HG03342 (cell line): ENCODE measurements at regions not wholly inside any gene's neighbourhood (a gene's known extent, or its start where the extent isn't known, plus 50 kb on each side); places are given as distances from the start of the nearest gene placed in this dataset.

Experiments used
- ATAC-seq: cut with Tn5 transposase; IDR thresholded peaks from one replicate; pipeline ENCODE4 v1.9.1; 2021; ENCODE audit warnings: mild to moderate bottlenecking, moderate library complexity; ENCODE audit not compliant: unreplicated experiment

DNA sequence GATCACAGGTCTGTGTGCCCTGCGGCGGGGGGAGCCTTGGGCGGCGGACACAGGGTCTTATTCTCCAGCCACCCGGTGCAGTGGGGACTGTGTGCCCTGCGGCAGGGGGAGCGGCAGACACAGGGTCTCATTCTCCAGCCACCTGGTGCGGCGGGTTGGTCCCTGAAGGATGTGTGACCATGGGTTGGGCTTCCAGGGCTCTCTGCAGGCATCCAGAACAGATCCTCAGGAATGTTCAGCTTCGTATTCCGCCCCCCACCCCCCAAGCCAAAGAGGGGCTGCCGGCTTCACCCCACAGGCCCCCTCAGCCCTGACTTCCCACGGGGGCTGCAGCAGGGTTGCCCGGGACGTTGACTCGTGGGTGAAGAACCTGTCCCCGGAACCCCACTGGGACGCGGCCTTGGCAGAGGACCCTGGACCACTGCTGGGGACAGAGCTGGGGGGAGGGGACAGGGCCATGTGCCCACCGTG lies 154.5 kb upstream of the PPP2R2D start:
- ATAC-seq = no peak

DNA sequence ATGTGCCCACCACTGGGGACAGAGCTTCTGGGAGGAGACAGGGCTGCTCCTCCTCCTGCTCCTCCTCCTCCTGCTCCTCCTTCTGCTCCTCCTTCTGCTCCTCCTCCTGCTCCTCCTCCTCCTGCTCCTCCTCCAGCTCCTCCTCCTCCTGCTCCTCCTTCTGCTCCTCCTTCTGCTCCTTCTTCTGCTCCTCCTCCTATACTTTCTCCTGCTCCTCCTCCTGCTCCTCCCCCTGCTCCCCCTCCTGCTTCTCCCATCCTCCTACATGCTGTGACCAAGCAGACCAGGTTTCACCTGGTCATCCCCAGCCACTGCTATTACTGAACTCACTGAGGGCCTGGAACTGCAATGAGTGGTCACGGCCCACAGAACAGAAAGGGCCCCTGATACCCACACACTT lies 154.0 kb upstream of the PPP2R2D start:
- no peak for ATAC-seq

DNA sequence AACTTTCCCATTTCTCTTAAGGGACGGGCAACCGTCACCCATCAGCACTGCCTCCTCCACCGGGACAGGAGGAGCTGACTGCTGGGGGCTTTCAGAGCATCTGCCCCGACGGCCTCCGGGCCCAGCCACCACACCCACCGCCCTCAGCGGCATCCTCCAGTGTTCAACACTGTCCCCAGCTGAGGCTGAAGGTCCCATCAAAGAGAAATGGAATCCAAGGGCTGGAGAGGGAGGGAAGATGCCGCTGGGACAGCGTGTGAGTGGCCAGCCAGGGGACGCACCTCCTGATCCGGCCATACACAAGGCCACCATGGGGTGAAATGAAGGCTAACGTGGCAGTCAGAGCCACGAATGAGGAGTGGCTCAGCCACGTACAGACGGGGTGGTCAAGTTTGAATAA lies 153.6 kb upstream of the PPP2R2D start:
- no peak for ATAC-seq

DNA sequence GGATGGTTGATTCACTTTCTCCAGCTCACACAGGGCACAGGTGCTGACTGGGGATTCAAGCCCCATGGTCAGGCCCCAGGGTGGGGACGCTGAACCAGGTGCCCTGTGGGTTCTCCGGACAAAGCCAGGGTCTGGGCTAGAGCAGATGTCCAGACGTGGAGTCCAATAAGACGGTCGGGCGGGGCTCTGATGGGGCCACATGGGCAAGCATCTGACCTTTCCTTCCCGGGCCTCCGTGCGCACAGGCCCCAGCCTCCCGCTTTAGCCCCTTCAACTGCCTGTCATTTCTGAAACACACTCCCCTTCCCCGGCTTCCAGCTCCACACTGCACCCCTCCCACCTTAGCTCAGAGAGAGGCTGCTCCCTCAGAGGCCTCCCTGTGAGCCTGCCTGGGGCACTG lies 153.0 kb upstream of the PPP2R2D start:
- ATAC-seq = no peak

DNA sequence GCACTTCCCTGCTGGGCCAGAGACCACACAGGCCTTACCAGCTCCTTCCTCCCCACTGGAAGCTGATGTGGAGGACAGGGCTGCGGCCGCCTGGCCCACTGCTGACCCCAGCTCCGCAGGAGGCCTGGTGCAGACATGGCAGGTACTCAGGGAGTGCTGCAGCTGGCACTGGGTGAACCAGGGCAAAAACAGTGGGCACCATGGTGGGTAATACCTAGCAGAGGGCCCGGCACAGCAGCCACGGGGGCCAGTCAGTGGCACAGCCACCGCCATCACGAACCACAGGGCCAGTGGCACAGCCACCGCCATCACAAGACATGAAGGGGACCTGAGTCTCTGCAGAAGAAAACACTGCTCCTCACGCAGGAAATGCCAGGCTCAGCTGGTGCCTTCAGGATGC lies 152.6 kb upstream of the PPP2R2D start:
- ATAC-seq = no peak

DNA sequence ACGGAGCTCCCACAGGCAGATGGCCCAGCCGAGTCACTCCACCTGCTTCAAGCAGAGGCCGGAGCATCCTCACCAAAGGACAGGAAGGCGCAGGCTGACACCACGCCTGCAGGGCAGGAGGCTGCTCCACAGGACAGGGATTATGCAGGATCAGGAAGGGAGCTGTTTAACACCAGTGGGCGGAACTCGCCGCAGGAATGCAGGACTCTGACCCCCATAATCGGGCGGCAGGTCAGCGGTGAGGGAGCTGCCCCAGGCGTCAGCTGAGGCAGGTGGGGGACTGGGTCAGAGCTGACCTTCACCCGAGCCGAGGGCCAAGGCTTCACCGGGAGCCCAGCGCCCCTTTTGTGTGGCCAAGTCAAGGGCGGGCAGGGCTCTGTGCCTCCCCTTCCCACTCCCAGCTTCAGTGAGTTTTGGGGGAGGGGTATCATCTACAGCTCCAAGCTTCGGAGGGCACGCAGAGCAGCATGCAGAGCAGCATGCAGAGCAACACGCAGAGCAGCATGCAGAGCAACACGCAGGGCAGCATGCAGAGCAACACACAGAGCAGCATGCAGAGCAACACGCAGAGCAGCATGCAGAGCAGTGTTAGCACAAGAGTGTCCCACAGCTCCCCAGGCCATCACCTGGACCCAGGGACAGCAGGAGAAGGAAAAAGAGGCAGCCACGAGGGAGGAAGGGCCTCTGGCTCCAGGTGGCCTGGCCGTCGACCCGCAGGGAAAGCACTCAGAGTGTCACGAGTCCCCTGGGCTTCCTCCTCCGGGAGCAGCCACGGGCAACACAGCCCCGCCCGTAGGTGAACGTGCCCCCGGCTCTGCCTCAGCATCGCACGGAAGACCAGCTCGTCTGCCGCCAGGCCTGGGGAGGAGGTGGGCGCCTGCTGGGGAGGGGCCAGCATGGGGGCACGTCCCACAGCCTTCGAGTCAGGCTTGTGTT lies 151.7 kb upstream of the PPP2R2D start:
- no peak for ATAC-seq

DNA sequence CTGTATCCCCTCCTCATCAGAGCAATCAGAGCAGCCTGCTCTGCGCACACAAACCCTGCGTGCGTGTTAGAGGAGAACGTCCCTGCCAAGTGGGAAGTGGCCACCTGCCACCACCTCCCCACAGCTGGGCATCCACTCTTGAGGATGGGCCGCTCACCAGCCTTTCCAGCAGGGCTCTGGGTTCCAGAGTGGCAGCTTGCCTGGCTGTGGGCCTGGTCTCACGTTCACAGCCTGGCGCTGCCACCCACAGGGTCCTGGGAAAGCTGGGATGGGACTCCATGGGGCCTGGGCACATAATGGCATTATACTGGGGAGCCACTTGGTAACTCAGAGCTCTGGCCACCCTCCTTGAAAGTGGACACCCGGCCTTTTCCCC lies 151.1 kb upstream of the PPP2R2D start:
- no peak for ATAC-seq

DNA sequence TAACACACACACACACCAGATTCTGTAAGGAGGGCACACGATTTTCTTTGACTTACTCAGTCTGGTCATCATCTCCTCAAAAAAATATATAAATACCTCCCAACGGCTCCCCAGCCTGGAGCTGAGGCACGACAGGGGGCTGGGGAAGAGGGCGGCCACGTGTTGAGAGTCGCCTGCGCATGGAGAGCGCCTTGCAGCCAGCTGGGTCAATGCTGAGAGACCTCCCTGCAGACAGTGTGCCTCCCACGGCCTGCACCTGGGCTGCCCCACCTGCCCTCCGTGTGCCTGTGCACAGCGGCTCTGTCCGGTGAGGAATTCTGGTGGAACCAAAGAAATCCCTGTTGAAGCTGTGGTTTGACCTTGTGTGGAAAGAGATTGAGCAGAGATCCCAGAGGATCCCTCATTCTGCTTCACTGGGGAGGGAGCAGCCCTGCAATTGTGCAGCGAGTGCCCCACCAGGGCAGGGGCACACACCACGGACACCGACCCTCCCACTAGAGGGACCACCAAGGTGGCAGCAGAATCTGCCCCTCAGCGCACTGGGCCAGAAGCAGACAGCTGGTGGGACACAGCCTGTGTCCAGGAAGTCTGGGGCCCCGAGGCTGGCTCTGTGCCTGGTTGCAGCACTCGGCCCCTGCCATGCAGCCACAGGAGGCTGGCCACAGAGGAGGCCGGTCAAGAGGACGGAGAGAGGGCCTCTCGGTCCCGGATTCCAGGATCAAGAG lies 150.5 kb upstream of the PPP2R2D start:
- no peak for ATAC-seq

DNA sequence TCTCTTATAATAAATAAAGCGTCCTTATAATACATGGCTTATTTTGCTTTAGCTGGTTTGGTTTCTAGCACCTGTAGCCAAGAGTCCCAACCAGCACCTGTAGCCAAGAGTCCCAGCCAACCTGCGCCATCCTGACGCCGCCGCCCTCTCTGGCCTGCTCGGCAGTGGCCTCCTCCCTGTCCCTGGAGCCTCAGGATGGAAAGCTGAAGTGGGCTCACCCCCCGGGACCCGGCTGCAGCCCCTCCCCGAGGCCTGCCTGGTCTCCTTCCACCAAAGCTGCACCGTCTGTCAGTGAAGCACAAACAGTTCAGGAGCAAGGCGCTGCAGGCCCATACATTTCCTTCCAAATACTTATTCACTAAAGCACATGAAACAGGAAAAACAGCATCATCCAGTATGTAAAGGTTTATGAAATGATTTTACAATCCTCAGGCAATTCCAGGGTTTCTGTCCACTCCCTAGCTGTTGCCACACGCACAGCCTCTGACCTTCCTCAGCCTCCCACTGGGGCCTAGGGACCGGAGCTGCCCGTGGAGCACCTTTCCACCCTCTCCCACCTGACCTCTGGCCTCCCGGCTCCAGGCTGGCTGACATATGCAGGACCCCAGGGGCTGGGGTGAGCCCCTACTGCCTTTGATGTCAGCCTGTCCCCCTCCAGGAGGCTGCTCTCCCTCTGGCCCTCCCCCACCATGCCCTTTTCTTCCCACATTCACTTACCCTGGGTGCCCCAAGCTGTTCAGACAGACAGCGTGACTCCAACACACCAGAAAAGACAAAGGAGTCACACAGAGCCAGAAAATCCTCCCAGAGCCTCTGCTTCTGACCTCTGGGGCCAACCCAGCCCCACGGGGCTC lies 149.6 kb upstream of the PPP2R2D start:
- no peak for ATAC-seq

DNA sequence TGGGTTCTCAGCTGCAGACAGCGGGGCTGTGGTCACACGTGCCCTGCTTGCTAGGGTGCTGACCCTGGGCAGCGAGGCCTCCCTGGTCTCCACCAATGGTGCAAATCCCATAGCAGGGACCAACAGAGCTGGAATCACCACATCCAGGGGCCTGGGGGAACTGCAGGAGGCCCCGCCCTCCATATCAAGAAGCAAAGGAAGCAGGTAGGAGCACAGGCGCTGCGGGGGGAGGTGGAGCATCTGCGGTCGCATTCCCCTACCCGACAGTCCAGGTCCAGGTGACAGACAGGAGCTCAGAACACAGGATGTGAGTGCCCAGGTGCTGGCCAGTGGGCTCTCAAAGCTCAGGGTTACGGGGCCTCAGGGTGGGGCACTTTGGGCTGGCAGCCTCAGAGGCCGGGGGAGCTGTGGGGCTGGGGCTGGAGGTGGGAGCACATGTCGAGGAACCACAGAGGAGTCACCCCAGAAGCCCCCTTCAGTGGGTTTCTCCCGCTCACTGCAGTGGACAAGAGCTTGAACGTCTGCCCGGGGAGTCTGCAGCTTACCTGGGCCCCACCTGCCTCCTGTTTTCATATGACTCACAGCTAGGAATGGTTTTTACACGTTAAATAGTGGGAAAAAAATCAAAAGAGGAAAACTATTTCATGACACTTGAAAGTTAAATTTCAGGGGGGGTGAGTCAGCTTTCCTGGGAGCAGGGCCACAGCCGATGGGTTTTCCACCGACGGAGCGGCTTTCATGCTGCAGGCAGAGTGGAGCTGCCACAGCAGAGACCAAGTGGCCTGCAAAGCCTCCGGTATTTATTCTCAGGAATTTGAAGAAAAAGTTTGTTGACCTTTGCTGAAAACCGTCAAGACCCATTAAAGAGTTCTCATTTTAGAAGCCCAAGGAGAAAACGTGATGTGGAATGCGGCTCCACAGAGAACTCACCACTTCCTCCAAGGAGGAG lies 148.7 kb upstream of the PPP2R2D start:
- no peak for ATAC-seq

DNA sequence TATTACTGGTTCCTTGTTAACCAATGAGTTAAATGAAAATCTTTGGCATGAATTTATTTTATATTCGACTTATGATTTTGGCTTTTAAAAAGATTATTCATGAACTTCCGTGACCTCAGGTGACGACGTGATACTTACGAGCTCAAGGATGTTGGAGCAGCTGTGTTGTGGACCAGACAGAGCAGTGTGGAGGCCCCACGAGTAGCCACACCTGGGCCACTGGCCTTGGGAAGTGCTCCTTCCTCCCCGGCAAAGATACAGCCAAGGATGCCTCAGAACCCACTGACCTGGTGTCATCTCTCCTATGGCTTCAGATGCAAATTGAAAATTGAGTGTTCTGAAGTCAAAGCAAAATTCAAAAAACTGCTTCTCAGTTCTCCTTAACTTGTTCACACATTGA lies 147.5 kb upstream of the PPP2R2D start:
- ATAC-seq = no peak

DNA sequence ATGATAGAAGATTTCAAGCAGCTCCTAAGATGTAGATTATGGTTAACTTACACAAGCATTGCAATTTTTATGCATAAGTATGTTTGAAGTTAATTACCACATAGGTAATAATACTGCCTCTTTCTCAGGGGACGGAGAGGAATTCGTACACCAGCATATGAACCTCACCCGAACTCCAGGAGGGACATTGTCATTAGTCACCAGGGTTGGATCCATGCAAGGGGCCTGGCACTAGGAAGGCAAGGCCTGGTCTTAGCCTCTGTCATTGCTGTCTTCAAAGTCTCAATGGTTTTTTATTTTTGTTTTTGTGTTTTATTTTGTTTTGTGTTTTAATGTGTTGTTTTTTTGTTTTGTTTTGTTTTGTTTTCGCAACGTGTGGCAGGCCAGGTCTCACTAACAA lies 145.6 kb upstream of the PPP2R2D start:
- ATAC-seq = no peak

DNA sequence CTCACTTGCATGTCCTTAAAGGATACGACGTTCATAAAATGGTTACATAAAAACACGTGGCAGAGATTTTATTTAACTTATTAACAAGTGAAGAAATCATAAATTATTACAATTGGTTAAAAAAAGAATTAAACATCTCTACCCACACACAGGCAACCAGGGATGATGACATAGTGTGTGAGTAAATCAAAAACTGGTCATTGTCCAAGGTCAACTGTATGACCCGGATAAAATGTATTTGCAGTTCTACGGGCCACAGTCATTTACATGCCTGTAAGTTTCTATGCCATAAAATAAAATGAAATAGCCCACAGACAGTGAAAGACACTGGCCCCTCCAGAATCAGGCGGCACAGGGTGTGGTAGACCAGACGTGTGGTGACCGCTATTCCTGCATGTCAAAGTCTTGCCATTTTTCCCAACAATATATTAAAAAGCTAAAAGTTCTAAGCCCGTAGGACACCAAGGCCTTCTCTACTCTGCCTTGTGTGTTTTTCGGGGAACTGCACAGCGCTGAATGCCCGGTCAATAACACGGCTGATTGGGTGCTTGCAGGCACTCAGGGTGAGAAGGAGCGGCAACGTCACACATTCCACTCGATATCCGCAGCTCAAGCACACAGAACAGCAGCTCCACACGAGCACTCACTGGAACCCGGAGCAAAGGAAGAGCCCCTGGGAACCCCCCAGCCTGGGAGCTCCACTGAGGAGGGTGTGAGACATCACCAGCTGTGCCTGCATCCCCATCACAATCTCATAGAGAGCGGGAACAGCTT lies 143.3 kb upstream of the PPP2R2D start:
- no peak for ATAC-seq

DNA sequence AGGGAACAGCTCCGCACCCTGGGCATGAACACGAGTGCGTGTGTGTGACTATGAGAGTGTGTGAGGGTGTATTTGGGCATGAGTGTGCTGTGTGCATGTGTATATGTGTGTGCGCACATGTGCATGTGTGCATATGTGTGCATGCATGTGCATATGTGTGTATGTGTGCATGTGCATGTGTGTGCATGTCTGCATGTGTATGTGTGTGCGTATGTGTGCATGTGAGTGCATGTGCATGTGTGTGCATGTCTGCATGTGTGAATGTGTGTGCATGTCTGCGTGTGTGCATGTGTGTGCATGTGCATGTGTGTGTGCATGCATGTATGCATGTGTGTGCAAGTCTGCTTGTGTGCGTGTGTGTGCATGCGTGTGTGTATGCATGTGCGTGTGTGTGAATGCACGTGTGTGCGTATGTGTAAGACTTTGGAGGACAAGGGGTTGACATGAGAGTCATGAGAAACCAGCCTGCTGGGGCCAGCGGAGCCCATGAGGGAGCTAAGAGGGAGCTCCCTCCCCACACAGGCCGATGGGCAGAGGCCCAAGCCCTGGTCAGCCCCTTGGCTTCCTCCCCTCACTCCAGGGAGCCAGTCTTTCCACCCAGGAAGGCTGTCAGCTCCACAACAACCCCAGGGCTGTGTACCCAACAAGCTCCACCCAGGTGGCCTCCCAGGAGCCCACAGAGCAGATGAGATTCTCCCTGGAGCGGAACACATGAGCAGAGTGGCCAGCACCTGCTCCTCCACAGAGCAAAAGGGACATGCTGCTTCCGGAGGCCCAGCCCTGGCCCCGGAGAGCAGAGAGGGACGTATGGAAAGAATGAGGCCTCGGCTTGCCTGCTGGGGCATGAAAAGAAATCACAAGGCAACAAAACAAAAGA lies 142.5 kb upstream of the PPP2R2D start:
- ATAC-seq = no peak

DNA sequence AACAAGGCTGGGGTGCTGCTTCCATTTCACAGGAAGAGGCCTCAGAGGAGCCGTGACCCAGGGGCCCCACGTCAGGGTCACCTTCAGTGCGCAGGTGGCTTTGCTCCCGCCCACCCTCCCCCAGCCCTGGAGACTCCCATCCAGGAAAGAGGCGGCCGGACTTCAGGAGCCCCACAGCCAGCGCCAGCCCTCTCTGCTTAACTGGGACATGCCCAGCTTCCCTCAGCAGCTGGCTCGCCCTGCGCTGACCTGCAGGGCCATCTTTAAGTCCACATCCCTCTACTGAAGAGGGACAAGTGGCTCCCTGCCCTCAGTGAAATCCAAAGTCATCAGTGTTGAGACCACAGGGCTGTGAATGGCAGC lies 141.9 kb upstream of the PPP2R2D start:
- no peak for ATAC-seq

DNA sequence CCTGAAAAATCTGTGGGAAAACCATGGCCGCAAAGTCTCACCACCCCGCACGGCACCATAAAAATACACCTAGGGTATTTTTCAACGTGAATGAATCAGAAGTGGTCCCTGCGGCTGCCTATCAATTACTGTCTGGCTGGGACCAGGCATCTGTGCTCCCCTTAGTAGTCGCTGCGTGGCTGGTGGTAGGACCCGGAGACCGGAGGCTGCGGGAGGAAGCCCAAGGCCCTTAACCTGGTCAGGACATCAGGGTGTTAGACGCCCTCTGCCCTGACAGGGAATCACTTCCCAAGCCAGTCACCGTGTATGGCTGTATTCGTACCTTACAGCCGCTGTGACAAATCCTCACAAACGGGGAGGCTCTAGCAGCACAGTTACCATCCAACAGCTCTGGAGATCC lies 141.5 kb upstream of the PPP2R2D start:
- ATAC-seq = no peak

DNA sequence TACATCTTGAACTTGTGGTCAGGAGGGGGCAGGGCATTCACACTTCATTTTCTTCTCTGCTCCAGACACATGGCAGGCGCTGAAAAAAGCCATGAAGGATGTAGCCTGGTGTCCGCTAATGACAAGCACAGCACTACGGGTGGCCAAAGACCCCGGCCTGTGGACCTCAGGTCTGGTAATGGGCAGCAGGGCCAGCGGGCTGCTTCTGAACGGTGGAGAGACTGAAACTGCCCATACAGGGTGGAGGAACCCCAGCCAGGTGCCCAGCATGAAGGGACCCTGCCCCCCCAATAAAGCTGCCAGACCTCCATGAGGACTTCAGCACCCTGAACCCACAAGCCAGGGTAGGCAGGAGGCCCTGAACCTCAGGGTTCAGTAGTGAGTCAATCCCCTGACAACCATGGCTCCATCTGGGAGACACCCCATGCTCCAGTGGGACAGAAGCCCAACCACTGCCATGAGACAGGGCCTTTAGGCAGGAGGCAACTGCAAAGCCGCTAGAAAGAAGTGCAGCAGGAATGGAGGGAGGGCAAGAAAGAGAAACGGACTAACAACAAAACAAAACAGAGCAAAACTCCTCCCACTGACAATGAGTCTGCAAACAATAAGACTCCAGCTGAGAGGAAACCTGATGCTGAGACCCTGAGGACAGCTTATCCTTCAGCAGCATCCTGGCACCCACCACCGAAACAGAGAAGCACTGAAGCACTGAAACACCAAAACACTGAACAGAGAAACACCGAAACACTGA lies 140.2 kb upstream of the PPP2R2D start:
- ATAC-seq = no peak
